CD4-positive, alpha-beta memory T cell (primary cell): ENCODE measurements at regions not wholly inside any gene's neighbourhood (a gene's known extent, or its start where the extent isn't known, plus 50 kb on each side); places are given as distances from the start of the nearest gene placed in this dataset.
"Not testable (repeated sequence)": the region's sequence is repeated elsewhere in the genome, so short reads cannot be mapped to it uniquely, and the experiment has no call there.

ENCODE experiments used
- CTCF ChIA-PET: fragments of 350-600 bp; sonication (Branson Sonifier 250); formaldehyde crosslinking; loops from one replicate; lab custom pipeline; 2021; ENCODE audit warnings: inconsistent platforms; ENCODE audit not compliant: partially characterized antibody; lab: Charles Lee
- POLR2A ChIA-PET: fragments of 350-600 bp; sonication (Branson Sonifier 250); formaldehyde crosslinking; loops from one replicate; lab custom pipeline; 2021; ENCODE audit not compliant: partially characterized antibody; lab: Charles Lee
- DNase-seq, 5 donors: peaks; one replicate each; pipeline versions ENCODE4 v3.0.0 to v3.0.0-alpha.2; 2020 to 2022; ENCODE audit warnings: mixed read lengths in 1 of 5
- H3K27ac ChIP-seq: one replicate; pipeline ENCODE4 v1.7.0; 2013; ENCODE audit warnings: low read depth, low read length
- H3K27me3 ChIP-seq: 2 replicates; pipeline ENCODE4 v1.7.0; 2013; ENCODE audit warnings: mild to moderate bottlenecking, low read length, moderate library complexity; ENCODE audit not compliant: insufficient read depth
- H3K36me3 ChIP-seq: 2 replicates; pipeline ENCODE4 v1.7.0; 2013; ENCODE audit warnings: mild to moderate bottlenecking, low read length, moderate library complexity; ENCODE audit not compliant: insufficient read depth
- H3K4me1 ChIP-seq: 2 replicates; pipeline ENCODE4 v1.7.0; 2013; ENCODE audit warnings: mild to moderate bottlenecking, low read length, moderate library complexity; ENCODE audit not compliant: insufficient read depth
- H3K4me3 ChIP-seq, 2 donors: one replicate each; pipeline ENCODE4 v1.7.0; 2013; ENCODE audit warnings: low read length in 2 of 2, mild to moderate bottlenecking in 1 of 2
- H3K9me3 ChIP-seq, 2 donors: one replicate each; pipeline ENCODE4 v1.7.0; 2013; ENCODE audit warnings: low read length in 2 of 2, control low read depth in 1 of 2; ENCODE audit not compliant: control insufficient read depth in 1 of 2
- H3K27ac Mint-ChIP-seq, 7 donors: one replicate each; pipeline ENCODE4 v1.8.0; 2020 to 2021; ENCODE audit warnings: mixed read lengths in 7 of 7, mild to moderate bottlenecking in 6 of 7, inconsistent platforms in 3 of 7, moderate library complexity in 3 of 7
- H3K27me3 Mint-ChIP-seq, 2 donors: one replicate each; pipeline ENCODE4 v1.8.0; 2020 to 2021; ENCODE audit warnings: mixed read lengths in 2 of 2
- H3K36me3 Mint-ChIP-seq, 2 donors: one replicate each; pipeline ENCODE4 v1.8.0; 2020 to 2021; ENCODE audit warnings: mixed read lengths in 2 of 2, inconsistent platforms in 1 of 2, mild to moderate bottlenecking in 1 of 2
- H3K4me1 Mint-ChIP-seq, 4 donors: one replicate each; pipeline ENCODE4 v1.8.0; 2020 to 2021; ENCODE audit warnings: mixed read lengths in 4 of 4, mild to moderate bottlenecking in 1 of 4
- H3K4me3 Mint-ChIP-seq, 8 donors: one replicate each; pipeline ENCODE4 v1.8.0; 2020 to 2021; ENCODE audit warnings: mixed read lengths in 8 of 8, mild to moderate bottlenecking in 7 of 8, moderate library complexity in 6 of 8, inconsistent platforms in 3 of 8
- H3K9me3 Mint-ChIP-seq, 8 donors: one replicate each; pipeline ENCODE4 v1.8.0; 2020 to 2021; ENCODE audit warnings: mixed read lengths in 8 of 8, mild to moderate bottlenecking in 5 of 8, inconsistent platforms in 3 of 8, moderate library complexity in 1 of 8
- intact Hi-C: fragments of 100-400 bp; cut with micrococcal nuclease; formaldehyde crosslinking; loops from one replicate; pipeline ENCODE4 v1.15.1; 2023

DNA sequence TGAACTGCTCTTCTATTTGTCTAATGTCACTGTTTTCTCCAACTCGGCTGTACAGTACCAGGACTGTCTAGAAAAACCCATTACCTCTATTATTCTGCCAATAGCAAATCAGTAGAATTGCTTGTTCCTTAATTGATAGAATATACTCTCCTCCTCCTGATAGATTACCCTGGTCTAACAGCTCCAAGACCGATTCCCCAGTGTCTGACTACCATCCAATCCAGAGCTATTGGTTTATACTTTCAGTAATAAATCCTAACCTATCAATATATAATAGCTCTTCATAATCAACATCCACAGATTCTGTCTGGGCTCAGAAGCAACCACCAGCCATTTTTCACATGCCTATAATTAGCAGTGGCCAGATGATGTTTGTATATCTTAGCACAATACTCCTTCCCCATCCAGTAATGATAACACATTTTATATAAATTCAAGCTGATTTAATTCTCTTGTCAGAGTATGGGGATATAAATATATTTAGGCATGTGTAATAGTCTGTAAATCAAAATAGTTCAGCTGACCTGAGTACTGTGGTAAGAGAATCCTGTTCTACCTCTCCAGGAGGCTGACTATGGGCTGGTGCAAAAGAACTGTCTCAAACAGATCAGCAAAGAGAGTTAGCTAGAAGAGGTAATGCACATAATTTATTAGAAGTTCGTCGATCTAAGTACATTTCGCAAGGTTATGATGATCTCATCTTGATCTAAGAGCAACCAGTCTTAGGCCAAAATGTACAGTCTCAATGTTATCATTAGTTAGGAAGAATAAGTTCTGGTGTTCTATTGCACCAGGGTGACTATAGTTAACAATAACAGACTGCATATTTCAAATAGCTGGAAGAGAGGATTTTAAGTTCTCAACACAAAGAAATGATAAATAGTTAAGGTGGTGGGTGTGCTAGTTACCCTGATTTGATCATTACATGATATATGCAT lies 193.4 kb downstream of the SHOX2 start:
- H3K27me3 ChIP-seq, result no peaks in the 10 kb centered on the region
- Mint-ChIP-seq H3K4me1 (no peaks in the 10 kb centered on the region), H3K27me3 (peaks cover 0 to 2% of the 10 kb centered on the region in 2 donors), H3K4me3 (no peak overlapping the region), H3K36me3 (no peaks in the 10 kb centered on the region), H3K9me3 (peaks cover 0 to 2% (median 0%) of the 10 kb centered on the region in 8 donors), H3K27ac (no peak overlapping the region)
- ChIA-PET CTCF (no interaction called here), POLR2A (no interaction called here)
- no peaks in the 10 kb centered on the region for H3K36me3 ChIP-seq
- DNase-seq, result no peak
- intact Hi-C loops, result no loop called here
- H3K27ac ChIP-seq, result no peak overlapping the region
- no peaks in the 10 kb centered on the region for H3K9me3 ChIP-seq
- no peaks in the 10 kb centered on the region for H3K4me1 ChIP-seq
- H3K4me3 ChIP-seq, result no peak overlapping the region

DNA sequence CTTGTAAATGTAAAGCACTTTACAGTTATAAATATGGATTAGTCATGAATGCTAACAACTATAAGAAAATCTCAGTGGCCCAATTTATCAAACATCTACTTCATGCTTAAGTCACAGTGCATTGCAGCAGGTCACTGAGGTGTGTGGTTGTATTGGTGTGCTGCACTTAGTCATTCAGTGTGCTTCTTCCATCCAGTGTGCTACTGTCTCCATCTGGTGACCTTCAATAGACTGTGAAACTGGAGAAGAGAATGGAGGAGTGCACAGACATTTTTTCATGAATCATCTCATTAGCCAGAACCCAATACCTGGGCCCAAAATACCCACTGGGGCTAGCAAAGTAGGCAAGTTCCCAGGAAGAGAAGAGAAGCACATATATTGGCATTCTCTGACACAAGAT lies 199.6 kb downstream of the SHOX2 start:
- ChIA-PET POLR2A (no interaction called here), CTCF (no interaction called here)
- Histone ChIP-seq H3K9me3 (no peaks in the 10 kb centered on the region), H3K27ac (no peak overlapping the region), H3K4me3 (no peak overlapping the region), H3K36me3 (no peaks in the 10 kb centered on the region), H3K4me1 (no peaks in the 10 kb centered on the region), H3K27me3 (no peaks in the 10 kb centered on the region)
- DNase-seq, result no peak
- Mint-ChIP-seq H3K9me3 (peaks cover 0 to 20% (median 13%) of the 10 kb centered on the region in 8 donors), H3K4me3 (no peak overlapping the region), H3K4me1 (no peaks in the 10 kb centered on the region), H3K27ac (no peak overlapping the region), H3K36me3 (no peaks in the 10 kb centered on the region), H3K27me3 (peaks cover 0 to 2% of the 10 kb centered on the region in 2 donors)
- intact Hi-C loops, result no loop called here

DNA sequence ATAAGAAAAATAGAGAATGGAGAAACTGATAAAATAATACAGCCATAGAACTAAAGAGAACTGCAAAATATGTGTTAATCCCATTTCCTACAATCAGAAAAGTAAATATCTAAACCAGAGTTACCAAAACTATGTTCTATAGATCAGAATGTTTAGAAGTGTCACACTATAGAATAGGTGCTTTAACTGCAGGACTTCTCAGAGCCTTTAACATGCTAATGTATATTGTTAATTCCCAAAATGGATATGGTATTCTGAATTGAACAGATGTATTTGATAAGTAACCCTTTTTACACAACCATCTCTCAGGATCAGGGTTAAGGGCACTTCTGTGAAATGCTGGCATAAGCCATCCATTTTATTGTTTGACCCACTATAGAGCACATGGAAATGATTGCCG lies 200.3 kb downstream of the SHOX2 start:
- peaks cover 0 to 2% of the 10 kb centered on the region in 2 donors for H3K27me3 Mint-ChIP-seq

DNA sequence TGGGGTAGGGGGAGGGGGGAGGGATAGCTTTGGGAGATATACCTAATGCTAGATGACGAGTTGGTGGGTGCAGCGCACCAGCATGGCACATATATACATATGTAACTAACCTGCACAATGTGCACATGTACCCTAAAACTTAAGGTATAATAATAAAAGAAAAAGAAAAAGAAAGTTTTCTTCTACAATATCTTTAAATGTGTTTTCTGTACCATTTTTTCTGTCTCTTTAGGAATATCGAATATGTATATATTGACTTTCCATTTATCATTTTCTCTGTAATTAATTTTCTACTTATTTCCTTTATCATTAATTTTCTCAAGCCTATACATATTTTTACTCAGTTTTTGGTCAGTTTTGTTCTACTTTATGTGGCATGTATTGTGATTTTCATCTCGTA lies 203.5 kb downstream of the SHOX2 start:
- intact Hi-C loops, H3K4me3 ChIP-seq, CTCF ChIA-PET, H3K27me3 ChIP-seq, POLR2A ChIA-PET, H3K27me3 Mint-ChIP-seq, H3K36me3 Mint-ChIP-seq, H3K27ac ChIP-seq, H3K4me1 Mint-ChIP-seq, H3K4me1 ChIP-seq, H3K36me3 ChIP-seq, H3K4me3 Mint-ChIP-seq, DNase-seq, H3K27ac Mint-ChIP-seq, H3K9me3 ChIP-seq: not testable (repeated sequence)
- H3K9me3 Mint-ChIP-seq, result peaks cover 0 to 20% (median 13%) of the 10 kb centered on the region in 8 donors

More for the DNA sequence above, 200.3 kb downstream of the SHOX2 start:
- H3K9me3 Mint-ChIP-seq, result peaks cover 0 to 20% (median 13%) of the 10 kb centered on the region in 8 donors
- no peaks in the 10 kb centered on the region for H3K36me3 Mint-ChIP-seq
- POLR2A ChIA-PET, result no interaction called here
- CTCF ChIA-PET, result no interaction called here
- Histone ChIP-seq H3K4me3 (no peak overlapping the region), H3K27ac (no peak overlapping the region), H3K4me1 (no peaks in the 10 kb centered on the region), H3K27me3 (no peaks in the 10 kb centered on the region), H3K36me3 (no peaks in the 10 kb centered on the region), H3K9me3 (no peaks in the 10 kb centered on the region)
- intact Hi-C loops, result no loop called here
- DNase-seq, result no peak
- H3K4me3 Mint-ChIP-seq, result no peak overlapping the region
- H3K4me1 Mint-ChIP-seq, result no peaks in the 10 kb centered on the region
- no peak overlapping the region for H3K27ac Mint-ChIP-seq

DNA sequence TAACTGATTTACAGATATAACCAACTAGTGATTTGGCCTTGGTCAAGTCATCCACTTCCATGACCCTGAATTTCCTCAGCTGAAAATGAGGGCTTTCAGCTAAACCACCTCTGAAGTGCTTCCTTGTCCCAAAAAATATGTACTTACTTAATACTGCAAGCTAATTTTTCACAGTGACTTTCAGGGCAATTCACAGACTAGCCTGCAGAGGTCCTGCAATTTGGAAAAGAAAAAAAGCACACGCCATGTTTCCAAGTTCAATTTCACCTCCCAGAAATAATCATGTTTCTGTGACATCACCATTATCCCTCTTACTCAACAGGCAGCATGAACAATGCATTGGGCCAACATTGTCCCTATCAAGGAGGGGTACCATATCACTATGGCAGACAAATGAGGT lies 218.2 kb downstream of the SHOX2 start:
- intact Hi-C loops, result no loop called here
- H3K4me1 ChIP-seq, result no peaks in the 10 kb centered on the region
- ChIA-PET CTCF (no interaction called here), POLR2A (no interaction called here)
- no peaks in the 10 kb centered on the region for H3K36me3 ChIP-seq
- no peaks in the 10 kb centered on the region for H3K27me3 ChIP-seq
- DNase-seq, result no peak
- Mint-ChIP-seq H3K4me1 (no peaks in the 10 kb centered on the region), H3K4me3 (no peak overlapping the region), H3K9me3 (peaks cover 0 to 2% (median 0%) of the 10 kb centered on the region in 8 donors), H3K27ac (no peak overlapping the region), H3K27me3 (no peaks in the 10 kb centered on the region), H3K36me3 (no peaks in the 10 kb centered on the region)
- no peak overlapping the region for H3K4me3 ChIP-seq
- H3K27ac ChIP-seq, result no peak overlapping the region
- H3K9me3 ChIP-seq, result no peaks in the 10 kb centered on the region

DNA sequence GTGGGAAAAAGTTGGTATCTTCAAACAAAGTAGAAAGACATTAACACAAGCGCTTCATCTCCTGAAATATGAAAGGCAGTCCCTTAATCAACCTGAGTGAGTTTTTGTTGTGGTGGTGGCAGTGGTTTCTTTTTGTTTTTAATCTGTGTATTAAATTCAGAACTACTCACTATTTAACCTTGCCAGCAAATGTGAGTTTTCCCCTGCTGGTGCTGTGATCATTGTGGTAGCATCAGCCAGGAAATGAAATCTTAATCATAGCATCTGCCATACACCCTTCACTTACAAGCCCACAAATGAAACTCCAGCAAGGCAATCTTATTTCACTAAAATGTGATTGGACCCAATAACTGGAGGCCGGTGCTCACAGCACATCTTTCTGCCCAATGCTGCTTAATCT lies 229.7 kb downstream of the SHOX2 start:
- Mint-ChIP-seq H3K27ac (no peak overlapping the region), H3K36me3 (no peaks in the 10 kb centered on the region), H3K4me1 (no peaks in the 10 kb centered on the region), H3K27me3 (no peaks in the 10 kb centered on the region), H3K4me3 (no peak overlapping the region), H3K9me3 (peaks cover 0 to 6% (median 4%) of the 10 kb centered on the region in 8 donors)
- Histone ChIP-seq H3K9me3 (no peaks in the 10 kb centered on the region), H3K27ac (no peak overlapping the region), H3K27me3 (no peaks in the 10 kb centered on the region), H3K36me3 (no peaks in the 10 kb centered on the region), H3K4me1 (no peaks in the 10 kb centered on the region), H3K4me3 (no peak overlapping the region)
- CTCF ChIA-PET, result no interaction called here
- no peak for DNase-seq
- intact Hi-C loops, result no loop called here
- POLR2A ChIA-PET, result no interaction called here

DNA sequence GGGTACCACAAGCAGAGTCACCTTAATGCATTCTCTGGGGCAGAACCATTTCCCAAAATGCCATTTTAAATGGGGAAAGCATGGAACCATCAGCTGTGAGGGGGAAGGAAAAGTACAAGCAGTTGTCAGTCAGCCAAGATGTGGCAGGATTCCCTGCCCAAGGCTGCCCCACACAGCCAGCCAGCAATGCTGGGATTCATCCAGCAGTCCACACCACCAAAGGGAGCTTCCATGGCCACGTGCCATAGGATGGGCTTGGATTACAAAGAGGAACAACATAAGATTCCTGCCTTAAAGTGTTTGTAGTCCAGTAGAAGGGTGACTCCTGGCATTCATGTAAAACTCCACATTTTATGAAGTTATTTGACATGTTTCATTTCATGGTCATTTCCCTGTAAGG lies 233.3 kb downstream of the SHOX2 start:
- Histone ChIP-seq H3K4me3 (no peak overlapping the region), H3K27me3 (no peaks in the 10 kb centered on the region), H3K9me3 (no peaks in the 10 kb centered on the region), H3K36me3 (no peaks in the 10 kb centered on the region), H3K27ac (no peak overlapping the region), H3K4me1 (no peaks in the 10 kb centered on the region)
- H3K4me3 Mint-ChIP-seq, result no peak overlapping the region
- H3K36me3 Mint-ChIP-seq, result no peaks in the 10 kb centered on the region
- no peak overlapping the region for H3K27ac Mint-ChIP-seq
- H3K4me1 Mint-ChIP-seq, result no peaks in the 10 kb centered on the region
- POLR2A ChIA-PET, result no interaction called here
- no peaks in the 10 kb centered on the region for H3K27me3 Mint-ChIP-seq
- no peak for DNase-seq
- intact Hi-C loops, result no loop called here
- H3K9me3 Mint-ChIP-seq, result peaks cover 0 to under 1% (median 0%) of the 10 kb centered on the region in 8 donors
- CTCF ChIA-PET, result no interaction called here
